ENCODE measurements at regions not wholly inside any gene's neighbourhood (a gene's known extent, or its start where the extent isn't known, plus 50 kb on each side); places are given as distances from the start of the nearest gene placed in this dataset.
"Not testable (repeated sequence)": the region's sequence is repeated elsewhere in the genome, so short reads cannot be mapped to it uniquely, and the experiment has no call there.

GRCh38 chr2:111485895-111486294 is 365.2 kb downstream of the BCL2L11 start:
- DNase-seq, result not testable (repeated sequence)

- DNase-seq, result not testable (repeated sequence)
Measured at GRCh38 chr2:111488451-111488850, 367.7 kb downstream of the BCL2L11 start.

- not testable (repeated sequence) for DNase-seq
Measured at GRCh38 chr2:111489460-111489859, 368.7 kb downstream of the BCL2L11 start.

GRCh38 chr2:111491181-111491580 is 370.5 kb downstream of the BCL2L11 start:
- DNase-seq, result not testable (repeated sequence)

- DNase-seq, result not testable (repeated sequence)
Measured at GRCh38 chr2:111491614-111492013, 370.9 kb downstream of the BCL2L11 start.

GRCh38 chr2:111492995-111493719 is 372.4 kb downstream of the BCL2L11 start:
- not testable (repeated sequence) for DNase-seq

- DNase-seq, result peak; percentile 29
Measured at GRCh38 chr2:111493720-111494078, 373.0 kb downstream of the BCL2L11 start.

GRCh38 chr2:111494288-111494980 is 373.7 kb downstream of the BCL2L11 start:
- DNase-seq, result not testable (repeated sequence)

GRCh38 chr2:111494981-111495315 is 374.2 kb downstream of the BCL2L11 start:
- DNase-seq, result not testable (repeated sequence)

GRCh38 chr2:111495636-111496035 is 374.9 kb downstream of the BCL2L11 start:
- not testable (repeated sequence) for DNase-seq

- DNase-seq, result not testable (repeated sequence)
Measured at GRCh38 chr2:111496176-111496575, 375.5 kb downstream of the BCL2L11 start.

GRCh38 chr2:111496860-111497259 is 376.1 kb downstream of the BCL2L11 start:
- DNase-seq, result not testable (repeated sequence)

GRCh38 chr2:111497270-111497669 is 376.6 kb downstream of the BCL2L11 start:
- not testable (repeated sequence) for DNase-seq

GRCh38 chr2:111500536-111501062 is 379.9 kb downstream of the BCL2L11 start:
- DNase-seq, result not testable (repeated sequence)

- DNase-seq, result not testable (repeated sequence)
Measured at GRCh38 chr2:111503844-111504570, 380.0 kb downstream of the ANAPC1 start.

GRCh38 chr2:111504571-111504942 is 379.4 kb downstream of the ANAPC1 start:
- DNase-seq, result not testable (repeated sequence)

- DNase-seq, result not testable (repeated sequence)
Measured at GRCh38 chr2:111505267-111505666, 378.7 kb downstream of the ANAPC1 start.

- DNase-seq, result not testable (repeated sequence)
Measured at GRCh38 chr2:111506936-111507335, 377.1 kb downstream of the ANAPC1 start.

GRCh38 chr2:111509225-111509869 is 374.6 kb downstream of the ANAPC1 start:
- not testable (repeated sequence) for DNase-seq

- DNase-seq, result not testable (repeated sequence)
Measured at GRCh38 chr2:111510384-111510783, 373.6 kb downstream of the ANAPC1 start.

GRCh38 chr2:111511062-111511461 is 372.9 kb downstream of the ANAPC1 start:
- not testable (repeated sequence) for DNase-seq

- not testable (repeated sequence) for DNase-seq
Measured at GRCh38 chr2:111512378-111512777, 371.6 kb downstream of the ANAPC1 start.

GRCh38 chr2:111514138-111514537 is 369.9 kb downstream of the ANAPC1 start:
- DNase-seq, result not testable (repeated sequence)
